ENCODE measurements at regions not wholly inside any gene's neighbourhood (a gene's known extent, or its start where the extent isn't known, plus 50 kb on each side); places are given as distances from the start of the nearest gene placed in this dataset.

GRCh38 chr1:195794225-195794624, 814.0 kb downstream of the KCNT2 start:
- TF ChIP-seq, protein P1, sequence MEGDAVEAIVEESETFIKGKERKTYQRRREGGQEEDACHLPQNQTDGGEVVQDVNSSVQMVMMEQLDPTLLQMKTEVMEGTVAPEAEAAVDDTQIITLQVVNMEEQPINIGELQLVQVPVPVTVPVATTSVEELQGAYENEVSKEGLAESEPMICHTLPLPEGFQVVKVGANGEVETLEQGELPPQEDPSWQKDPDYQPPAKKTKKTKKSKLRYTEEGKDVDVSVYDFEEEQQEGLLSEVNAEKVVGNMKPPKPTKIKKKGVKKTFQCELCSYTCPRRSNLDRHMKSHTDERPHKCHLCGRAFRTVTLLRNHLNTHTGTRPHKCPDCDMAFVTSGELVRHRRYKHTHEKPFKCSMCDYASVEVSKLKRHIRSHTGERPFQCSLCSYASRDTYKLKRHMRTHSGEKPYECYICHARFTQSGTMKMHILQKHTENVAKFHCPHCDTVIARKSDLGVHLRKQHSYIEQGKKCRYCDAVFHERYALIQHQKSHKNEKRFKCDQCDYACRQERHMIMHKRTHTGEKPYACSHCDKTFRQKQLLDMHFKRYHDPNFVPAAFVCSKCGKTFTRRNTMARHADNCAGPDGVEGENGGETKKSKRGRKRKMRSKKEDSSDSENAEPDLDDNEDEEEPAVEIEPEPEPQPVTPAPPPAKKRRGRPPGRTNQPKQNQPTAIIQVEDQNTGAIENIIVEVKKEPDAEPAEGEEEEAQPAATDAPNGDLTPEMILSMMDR (IDR thresholded peaks at IDR 0.05; ENCODE audit: poor library complexity) = no peak
- no peak for TF ChIP-seq EZH2 (IDR thresholded peaks at IDR 0.05; ENCODE audit: borderline replicate concordance)
